ENCODE measurements at regions not wholly inside any gene's neighbourhood (a gene's known extent, or its start where the extent isn't known, plus 50 kb on each side); places are given as distances from the start of the nearest gene placed in this dataset.

GRCh38 chr2:105688946-105689345 lies 55.8 kb upstream of the NCK2 start (continued):
- TF ChIP-seq, protein P1, sequence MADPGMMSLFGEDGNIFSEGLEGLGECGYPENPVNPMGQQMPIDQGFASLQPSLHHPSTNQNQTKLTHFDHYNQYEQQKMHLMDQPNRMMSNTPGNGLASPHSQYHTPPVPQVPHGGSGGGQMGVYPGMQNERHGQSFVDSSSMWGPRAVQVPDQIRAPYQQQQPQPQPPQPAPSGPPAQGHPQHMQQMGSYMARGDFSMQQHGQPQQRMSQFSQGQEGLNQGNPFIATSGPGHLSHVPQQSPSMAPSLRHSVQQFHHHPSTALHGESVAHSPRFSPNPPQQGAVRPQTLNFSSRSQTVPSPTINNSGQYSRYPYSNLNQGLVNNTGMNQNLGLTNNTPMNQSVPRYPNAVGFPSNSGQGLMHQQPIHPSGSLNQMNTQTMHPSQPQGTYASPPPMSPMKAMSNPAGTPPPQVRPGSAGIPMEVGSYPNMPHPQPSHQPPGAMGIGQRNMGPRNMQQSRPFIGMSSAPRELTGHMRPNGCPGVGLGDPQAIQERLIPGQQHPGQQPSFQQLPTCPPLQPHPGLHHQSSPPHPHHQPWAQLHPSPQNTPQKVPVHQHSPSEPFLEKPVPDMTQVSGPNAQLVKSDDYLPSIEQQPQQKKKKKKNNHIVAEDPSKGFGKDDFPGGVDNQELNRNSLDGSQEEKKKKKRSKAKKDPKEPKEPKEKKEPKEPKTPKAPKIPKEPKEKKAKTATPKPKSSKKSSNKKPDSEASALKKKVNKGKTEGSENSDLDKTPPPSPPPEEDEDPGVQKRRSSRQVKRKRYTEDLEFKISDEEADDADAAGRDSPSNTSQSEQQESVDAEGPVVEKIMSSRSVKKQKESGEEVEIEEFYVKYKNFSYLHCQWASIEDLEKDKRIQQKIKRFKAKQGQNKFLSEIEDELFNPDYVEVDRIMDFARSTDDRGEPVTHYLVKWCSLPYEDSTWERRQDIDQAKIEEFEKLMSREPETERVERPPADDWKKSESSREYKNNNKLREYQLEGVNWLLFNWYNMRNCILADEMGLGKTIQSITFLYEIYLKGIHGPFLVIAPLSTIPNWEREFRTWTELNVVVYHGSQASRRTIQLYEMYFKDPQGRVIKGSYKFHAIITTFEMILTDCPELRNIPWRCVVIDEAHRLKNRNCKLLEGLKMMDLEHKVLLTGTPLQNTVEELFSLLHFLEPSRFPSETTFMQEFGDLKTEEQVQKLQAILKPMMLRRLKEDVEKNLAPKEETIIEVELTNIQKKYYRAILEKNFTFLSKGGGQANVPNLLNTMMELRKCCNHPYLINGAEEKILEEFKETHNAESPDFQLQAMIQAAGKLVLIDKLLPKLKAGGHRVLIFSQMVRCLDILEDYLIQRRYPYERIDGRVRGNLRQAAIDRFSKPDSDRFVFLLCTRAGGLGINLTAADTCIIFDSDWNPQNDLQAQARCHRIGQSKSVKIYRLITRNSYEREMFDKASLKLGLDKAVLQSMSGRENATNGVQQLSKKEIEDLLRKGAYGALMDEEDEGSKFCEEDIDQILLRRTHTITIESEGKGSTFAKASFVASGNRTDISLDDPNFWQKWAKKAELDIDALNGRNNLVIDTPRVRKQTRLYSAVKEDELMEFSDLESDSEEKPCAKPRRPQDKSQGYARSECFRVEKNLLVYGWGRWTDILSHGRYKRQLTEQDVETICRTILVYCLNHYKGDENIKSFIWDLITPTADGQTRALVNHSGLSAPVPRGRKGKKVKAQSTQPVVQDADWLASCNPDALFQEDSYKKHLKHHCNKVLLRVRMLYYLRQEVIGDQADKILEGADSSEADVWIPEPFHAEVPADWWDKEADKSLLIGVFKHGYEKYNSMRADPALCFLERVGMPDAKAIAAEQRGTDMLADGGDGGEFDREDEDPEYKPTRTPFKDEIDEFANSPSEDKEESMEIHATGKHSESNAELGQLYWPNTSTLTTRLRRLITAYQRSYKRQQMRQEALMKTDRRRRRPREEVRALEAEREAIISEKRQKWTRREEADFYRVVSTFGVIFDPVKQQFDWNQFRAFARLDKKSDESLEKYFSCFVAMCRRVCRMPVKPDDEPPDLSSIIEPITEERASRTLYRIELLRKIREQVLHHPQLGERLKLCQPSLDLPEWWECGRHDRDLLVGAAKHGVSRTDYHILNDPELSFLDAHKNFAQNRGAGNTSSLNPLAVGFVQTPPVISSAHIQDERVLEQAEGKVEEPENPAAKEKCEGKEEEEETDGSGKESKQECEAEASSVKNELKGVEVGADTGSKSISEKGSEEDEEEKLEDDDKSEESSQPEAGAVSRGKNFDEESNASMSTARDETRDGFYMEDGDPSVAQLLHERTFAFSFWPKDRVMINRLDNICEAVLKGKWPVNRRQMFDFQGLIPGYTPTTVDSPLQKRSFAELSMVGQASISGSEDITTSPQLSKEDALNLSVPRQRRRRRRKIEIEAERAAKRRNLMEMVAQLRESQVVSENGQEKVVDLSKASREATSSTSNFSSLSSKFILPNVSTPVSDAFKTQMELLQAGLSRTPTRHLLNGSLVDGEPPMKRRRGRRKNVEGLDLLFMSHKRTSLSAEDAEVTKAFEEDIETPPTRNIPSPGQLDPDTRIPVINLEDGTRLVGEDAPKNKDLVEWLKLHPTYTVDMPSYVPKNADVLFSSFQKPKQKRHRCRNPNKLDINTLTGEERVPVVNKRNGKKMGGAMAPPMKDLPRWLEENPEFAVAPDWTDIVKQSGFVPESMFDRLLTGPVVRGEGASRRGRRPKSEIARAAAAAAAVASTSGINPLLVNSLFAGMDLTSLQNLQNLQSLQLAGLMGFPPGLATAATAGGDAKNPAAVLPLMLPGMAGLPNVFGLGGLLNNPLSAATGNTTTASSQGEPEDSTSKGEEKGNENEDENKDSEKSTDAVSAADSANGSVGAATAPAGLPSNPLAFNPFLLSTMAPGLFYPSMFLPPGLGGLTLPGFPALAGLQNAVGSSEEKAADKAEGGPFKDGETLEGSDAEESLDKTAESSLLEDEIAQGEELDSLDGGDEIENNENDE (IDR thresholded peaks at IDR 0.05; ENCODE audit: insufficient replicate concordance, low read length) = no peak
- TF ChIP-seq SIRT6 (IDR thresholded peaks at IDR 0.05; ENCODE audit: low read length) (no peak), KDM4A (IDR thresholded peaks at IDR 0.05; ENCODE audit: low read depth, low read length, severe bottlenecking) (no peak), JUN (IDR thresholded peaks at IDR 0.05; ENCODE audit: low read depth, low read length) (no peak), BRCA1 (IDR thresholded peaks at IDR 0.05; ENCODE audit: low read depth, low read length) (no peak)
- TF ChIP-seq, protein P2, sequence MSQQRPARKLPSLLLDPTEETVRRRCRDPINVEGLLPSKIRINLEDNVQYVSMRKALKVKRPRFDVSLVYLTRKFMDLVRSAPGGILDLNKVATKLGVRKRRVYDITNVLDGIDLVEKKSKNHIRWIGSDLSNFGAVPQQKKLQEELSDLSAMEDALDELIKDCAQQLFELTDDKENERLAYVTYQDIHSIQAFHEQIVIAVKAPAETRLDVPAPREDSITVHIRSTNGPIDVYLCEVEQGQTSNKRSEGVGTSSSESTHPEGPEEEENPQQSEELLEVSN (IDR thresholded peaks at IDR 0.05) = no peak
